Epithelial cell of proximal tubule (primary cell): ENCODE measurements at regions not wholly inside any gene's neighbourhood (a gene's known extent, or its start where the extent isn't known, plus 50 kb on each side); places are given as distances from the start of the nearest gene placed in this dataset.

ENCODE experiments used
- DNase-seq: peaks from one replicate; pipeline ENCODE4 v3.0.0-alpha.2; 2011; ENCODE audit warnings: low read depth
- H3K4me3 ChIP-seq: 2 replicates; pipeline ENCODE4 v1.5.1; 2011; ENCODE audit warnings: low read depth, mild to moderate bottlenecking, low read length
- TF ChIP-seq, protein P1 (sequence below): conservative IDR thresholded peaks from 2 replicates; pipeline ENCODE4 v1.5.1; 2012; ENCODE audit warnings: low read depth, mild to moderate bottlenecking, low read length

DNA sequence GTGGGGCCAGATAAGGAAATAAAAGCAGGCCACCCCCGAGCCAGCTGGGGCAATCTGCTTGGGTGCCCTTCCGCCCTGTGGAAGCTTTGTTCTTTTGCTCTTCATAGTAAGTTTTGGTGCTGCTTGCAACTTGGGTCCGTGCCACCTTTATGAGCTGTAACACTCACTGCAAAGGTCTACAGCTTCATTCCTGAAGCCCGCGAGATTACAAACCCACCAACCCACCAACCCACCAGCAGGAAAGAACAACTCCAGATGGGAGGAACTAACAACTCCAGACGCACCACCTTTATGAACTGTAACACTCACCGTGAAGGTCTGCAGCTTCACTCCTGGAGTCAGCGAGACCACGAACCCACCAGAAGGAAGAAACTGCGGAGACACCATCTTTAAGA lies 84.2 kb upstream of the ARRDC4 start:
- H3K4me3 ChIP-seq = no peak overlapping the region
- TF ChIP-seq, protein P1, sequence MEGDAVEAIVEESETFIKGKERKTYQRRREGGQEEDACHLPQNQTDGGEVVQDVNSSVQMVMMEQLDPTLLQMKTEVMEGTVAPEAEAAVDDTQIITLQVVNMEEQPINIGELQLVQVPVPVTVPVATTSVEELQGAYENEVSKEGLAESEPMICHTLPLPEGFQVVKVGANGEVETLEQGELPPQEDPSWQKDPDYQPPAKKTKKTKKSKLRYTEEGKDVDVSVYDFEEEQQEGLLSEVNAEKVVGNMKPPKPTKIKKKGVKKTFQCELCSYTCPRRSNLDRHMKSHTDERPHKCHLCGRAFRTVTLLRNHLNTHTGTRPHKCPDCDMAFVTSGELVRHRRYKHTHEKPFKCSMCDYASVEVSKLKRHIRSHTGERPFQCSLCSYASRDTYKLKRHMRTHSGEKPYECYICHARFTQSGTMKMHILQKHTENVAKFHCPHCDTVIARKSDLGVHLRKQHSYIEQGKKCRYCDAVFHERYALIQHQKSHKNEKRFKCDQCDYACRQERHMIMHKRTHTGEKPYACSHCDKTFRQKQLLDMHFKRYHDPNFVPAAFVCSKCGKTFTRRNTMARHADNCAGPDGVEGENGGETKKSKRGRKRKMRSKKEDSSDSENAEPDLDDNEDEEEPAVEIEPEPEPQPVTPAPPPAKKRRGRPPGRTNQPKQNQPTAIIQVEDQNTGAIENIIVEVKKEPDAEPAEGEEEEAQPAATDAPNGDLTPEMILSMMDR = no peak
- no peak for DNase-seq

DNA sequence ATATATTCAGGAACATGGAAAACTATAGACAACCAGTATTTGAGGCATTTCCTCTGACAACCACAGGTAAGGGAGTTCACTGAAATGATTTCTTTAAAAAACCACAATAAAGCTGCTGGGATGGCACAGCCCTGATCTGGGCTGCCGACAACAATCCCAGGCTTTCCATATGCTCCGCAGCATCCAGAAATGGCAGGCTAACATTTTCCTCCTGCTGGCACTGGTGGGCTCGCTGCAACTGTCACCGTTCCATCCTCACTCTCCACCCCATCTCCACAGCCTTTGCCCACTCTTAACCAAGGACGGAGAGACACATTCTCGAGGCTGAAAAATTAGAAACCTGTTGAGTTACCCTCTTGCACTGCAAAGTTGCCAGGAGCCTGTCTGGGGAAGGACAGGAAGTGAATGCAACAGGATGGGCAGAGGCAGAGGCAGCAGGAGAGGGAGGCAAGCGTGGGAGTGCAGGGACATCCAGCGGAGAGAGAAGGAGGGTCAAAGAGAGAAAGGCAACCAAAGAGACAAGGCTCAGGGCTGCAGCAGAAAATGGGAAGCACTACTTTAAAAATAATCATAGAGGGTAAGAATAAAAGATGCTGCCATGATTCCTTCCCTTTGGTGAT lies 79.0 kb upstream of the ARRDC4 start:
- no peak for DNase-seq
- H3K4me3 ChIP-seq = no peak overlapping the region

DNA sequence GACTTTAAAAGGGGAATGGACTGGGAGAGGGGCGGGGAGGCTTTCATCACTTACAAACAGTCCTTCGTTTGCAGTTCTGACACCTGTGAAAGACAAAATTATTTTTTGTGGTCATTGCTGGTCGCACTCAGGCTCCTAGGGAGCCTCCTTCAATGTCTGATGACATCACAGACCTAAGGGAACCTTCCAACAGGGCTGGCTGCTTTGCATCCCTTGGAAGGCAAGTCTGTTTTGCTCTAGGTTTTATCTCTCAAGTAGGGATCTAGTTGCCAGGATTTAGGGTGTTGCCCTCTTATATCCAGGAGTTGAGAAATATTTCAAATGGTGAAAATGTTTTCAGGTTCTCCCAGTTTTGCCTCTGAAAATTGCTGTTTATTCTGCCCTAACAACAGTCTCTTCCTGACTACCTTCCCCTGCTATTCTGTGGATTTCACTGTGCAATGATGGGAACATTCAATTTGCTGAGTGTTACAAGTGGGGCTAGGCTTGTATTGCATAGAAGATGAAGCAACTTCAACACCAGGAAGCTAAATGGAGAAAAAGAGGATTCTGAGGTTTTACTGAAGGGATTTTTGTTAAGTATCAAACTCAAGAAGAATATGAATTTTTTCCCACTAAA lies 75.9 kb upstream of the ARRDC4 start:
- TF ChIP-seq, protein P1 = no peak
- no peak for DNase-seq
- H3K4me3 ChIP-seq = no peak overlapping the region

More for the DNA sequence above, 79.0 kb upstream of the ARRDC4 start:
- TF ChIP-seq, protein P1 = no peak

- no peak overlapping the region for H3K4me3 ChIP-seq
- TF ChIP-seq, protein P1 = no peak
- no peak for DNase-seq
These were observed 70.2 kb upstream of the ARRDC4 start for GRCh38 chr15:97890307-97890706.

- H3K4me3 ChIP-seq = no peak overlapping the region
- no peak for DNase-seq
- TF ChIP-seq, protein P1 = no peak
These were observed 68.2 kb upstream of the ARRDC4 start for GRCh38 chr15:97892167-97892938.

DNA sequence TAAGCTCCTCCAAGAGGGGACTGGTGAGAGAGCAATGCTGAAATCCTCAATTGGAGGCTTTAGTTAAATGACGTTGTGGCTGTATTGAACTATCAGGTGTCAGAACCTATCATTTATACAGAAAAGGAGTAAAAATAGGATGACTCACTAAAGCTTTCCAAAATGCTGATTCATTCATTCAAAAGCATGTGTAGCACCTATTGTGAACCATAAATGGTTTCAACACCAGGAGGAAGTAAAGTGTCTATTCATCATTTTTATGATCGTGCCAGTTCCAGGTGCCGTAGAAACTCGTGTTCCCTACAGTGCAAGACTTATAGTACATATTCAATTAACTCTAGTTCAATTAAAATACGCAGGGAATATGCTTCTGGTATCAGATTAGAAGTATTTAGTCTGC lies 66.5 kb upstream of the ARRDC4 start:
- TF ChIP-seq, protein P1 = no peak
- no peak overlapping the region for H3K4me3 ChIP-seq
- DNase-seq = no peak
